Lung (tissue), 11 donors: ENCODE measurements at regions not wholly inside any gene's neighbourhood (a gene's known extent, or its start where the extent isn't known, plus 50 kb on each side); places are given as distances from the start of the nearest gene placed in this dataset.

Experiments
- ATAC-seq: fragments of 200-7000 bp; cut with Tn5 transposase; one replicate; pipeline ENCODE4 v1.9.1; 2020; ENCODE audit warnings: moderate number of reproducible peaks; ENCODE audit not compliant: insufficient read depth, low FRiP score
- DNase-seq, 3 donors: peaks; one replicate each; pipeline ENCODE4 v3.0.0-alpha.2; 2013 to 2017
- H3K27ac ChIP-seq, 2 donors: one replicate each; pipeline ENCODE4 v1.5.1; 2013; ENCODE audit warnings: mild to moderate bottlenecking in 2 of 2, moderate library complexity in 2 of 2, control low read depth in 1 of 2, inconsistent platforms in 1 of 2, low read depth in 1 of 2, low read length in 1 of 2
- H3K27me3 ChIP-seq, 3 donors: one replicate each; pipeline ENCODE4 v1.5.1; 2013; ENCODE audit warnings: low read length in 2 of 3; ENCODE audit not compliant: control insufficient read depth in 3 of 3, insufficient read depth in 3 of 3
- H3K36me3 ChIP-seq, 4 donors: one replicate each; pipeline ENCODE4 v1.5.1; 2013; ENCODE audit warnings: low read length in 4 of 4, mild to moderate bottlenecking in 1 of 4, moderate library complexity in 1 of 4; ENCODE audit not compliant: control insufficient read depth in 4 of 4, insufficient read depth in 4 of 4
- H3K4me1 ChIP-seq, 5 donors: one replicate each; pipeline ENCODE4 v1.5.1; 2013; ENCODE audit warnings: low read length in 5 of 5, mild to moderate bottlenecking in 2 of 5, moderate library complexity in 1 of 5; ENCODE audit not compliant: control insufficient read depth in 5 of 5, insufficient read depth in 5 of 5
- H3K4me3 ChIP-seq: one replicate; pipeline ENCODE4 v1.5.1; 2013; ENCODE audit warnings: mild to moderate bottlenecking, control low read depth, moderate library complexity
- H3K9ac ChIP-seq, 2 donors: one replicate each; pipeline ENCODE4 v1.5.1; 2013; ENCODE audit warnings: low read length in 2 of 2, control low read depth in 1 of 2; ENCODE audit not compliant: insufficient read depth in 1 of 2
- H3K9me3 ChIP-seq, 4 donors: one replicate each; pipeline ENCODE4 v1.5.1; 2013; ENCODE audit warnings: low read length in 3 of 4, mild to moderate bottlenecking in 1 of 4, moderate library complexity in 1 of 4; ENCODE audit not compliant: control insufficient read depth in 4 of 4, insufficient read depth in 3 of 4
- WGBS, 2 donors: extraction: QIAGEN DNeasy Blood & Tissue Kit; methylation state at CpG; one replicate each; pipeline ENCODE4 v1.1.7; 2013; 5-methylcytosine and 5-hydroxymethylcytosine counted together
- TF ChIP-seq, protein P1 (sequence below): IDR thresholded peaks from 2 replicates; pipeline ENCODE4 v1.5.1; 2012; ENCODE audit warnings: mild to moderate bottlenecking; ENCODE audit errors: control extremely low read depth, extremely low read depth
- donor health status: control.
- donor health status: control.
- donor health status: Bipolar disorder and iron deficiency.
- donor health status: healthy.
- donor health status: DM: yes; HTN: yes; CAD: no.

- Histone ChIP-seq H3K27ac (no peak overlapping the region), H3K9me3 (no peaks in the 10 kb centered on the region), H3K9ac (no peak overlapping the region), H3K36me3 (no peaks in the 10 kb centered on the region), H3K4me3 (no peak overlapping the region), H3K27me3 (peaks cover 0 to 2% (median 0%) of the 10 kb centered on the region in 3 donors), H3K4me1 (no peaks in the 10 kb centered on the region)
- WGBS, 2 donors: 80 to 90% methylated on average over 3 of the region's 3 CpGs
- TF ChIP-seq, protein P1, sequence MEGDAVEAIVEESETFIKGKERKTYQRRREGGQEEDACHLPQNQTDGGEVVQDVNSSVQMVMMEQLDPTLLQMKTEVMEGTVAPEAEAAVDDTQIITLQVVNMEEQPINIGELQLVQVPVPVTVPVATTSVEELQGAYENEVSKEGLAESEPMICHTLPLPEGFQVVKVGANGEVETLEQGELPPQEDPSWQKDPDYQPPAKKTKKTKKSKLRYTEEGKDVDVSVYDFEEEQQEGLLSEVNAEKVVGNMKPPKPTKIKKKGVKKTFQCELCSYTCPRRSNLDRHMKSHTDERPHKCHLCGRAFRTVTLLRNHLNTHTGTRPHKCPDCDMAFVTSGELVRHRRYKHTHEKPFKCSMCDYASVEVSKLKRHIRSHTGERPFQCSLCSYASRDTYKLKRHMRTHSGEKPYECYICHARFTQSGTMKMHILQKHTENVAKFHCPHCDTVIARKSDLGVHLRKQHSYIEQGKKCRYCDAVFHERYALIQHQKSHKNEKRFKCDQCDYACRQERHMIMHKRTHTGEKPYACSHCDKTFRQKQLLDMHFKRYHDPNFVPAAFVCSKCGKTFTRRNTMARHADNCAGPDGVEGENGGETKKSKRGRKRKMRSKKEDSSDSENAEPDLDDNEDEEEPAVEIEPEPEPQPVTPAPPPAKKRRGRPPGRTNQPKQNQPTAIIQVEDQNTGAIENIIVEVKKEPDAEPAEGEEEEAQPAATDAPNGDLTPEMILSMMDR: no peak
- no peak for DNase-seq
- no peak for ATAC-seq
Measured at GRCh38 chr11:116481126-116481675, 291.6 kb downstream of the BUD13 start.

GRCh38 chr11:116478669-116479668, 293.8 kb downstream of the BUD13 start:
- H3K4me1 ChIP-seq: no peaks in the 10 kb centered on the region
- 76 to 85% methylated on average over 7 of the region's 7 CpGs for WGBS, 2 donors
- TF ChIP-seq, protein P1: no peak
- no peak overlapping the region for H3K4me3 ChIP-seq
- H3K9ac ChIP-seq: no peak overlapping the region
- no peak overlapping the region for H3K27ac ChIP-seq
- peaks cover 0 to 2% (median 0%) of the 10 kb centered on the region in 3 donors for H3K27me3 ChIP-seq
- no peak for DNase-seq
- no peak for ATAC-seq
- no peaks in the 10 kb centered on the region for H3K36me3 ChIP-seq
- no peaks in the 10 kb centered on the region for H3K9me3 ChIP-seq

GRCh38 chr11:116478205-116478604, 294.6 kb downstream of the BUD13 start:
- H3K4me3 ChIP-seq: no peak overlapping the region
- TF ChIP-seq, protein P1: no peak
- WGBS, 2 donors: 70 to 82% methylated on average over 8 of the region's 8 CpGs
- no peak for ATAC-seq
- peaks cover 0 to 2% (median 0%) of the 10 kb centered on the region in 3 donors for H3K27me3 ChIP-seq
- no peak overlapping the region for H3K9ac ChIP-seq
- no peaks in the 10 kb centered on the region for H3K9me3 ChIP-seq
- no peak for DNase-seq
- H3K36me3 ChIP-seq: no peaks in the 10 kb centered on the region
- no peak overlapping the region for H3K27ac ChIP-seq
- H3K4me1 ChIP-seq: no peaks in the 10 kb centered on the region
